ENCODE measurements at regions not wholly inside any gene's neighbourhood (a gene's known extent, or its start where the extent isn't known, plus 50 kb on each side); places are given as distances from the start of the nearest gene placed in this dataset.
"Not testable (repeated sequence)": the region's sequence is repeated elsewhere in the genome, so short reads cannot be mapped to it uniquely, and the experiment has no call there.

- no peak for TF ChIP-seq NFATC3 (IDR thresholded peaks at IDR 0.05)
- TF ChIP-seq CBFB (CRISPR knock-in tag; IDR thresholded peaks at IDR 0.05) = no peak
- TF ChIP-seq MCM3 (IDR thresholded peaks at IDR 0.05) = no peak
- Histone ChIP-seq H3K27me3 (ENCODE audit: control insufficient read depth in 2 of 2, insufficient read depth in 2 of 2, low read length in 2 of 2) (no peaks in the 10 kb centered on the region), H4K20me1 (replicated peaks; ENCODE audit: control insufficient read depth, insufficient read depth, low read length) (no peaks in the 10 kb centered on the region), H3K9me3 (replicated peaks; ENCODE audit: control insufficient read depth, insufficient read depth, low read depth, low read length) (no peaks in the 10 kb centered on the region), H3K4me2 (ENCODE audit: insufficient read depth, low read length) (no peak overlapping the region), H3K4me3 (no peak overlapping the region), H3K9ac (ENCODE audit: insufficient read depth in 1 of 2, low read depth in 2 of 2, low read length in 2 of 2) (no peak overlapping the region), H3K9me1 (ENCODE audit: control insufficient read depth, insufficient read depth, low read length) (no peaks in the 10 kb centered on the region), H3K79me2 (ENCODE audit: control insufficient read depth, insufficient read depth, low read length) (no peaks in the 10 kb centered on the region), H3K27ac (ENCODE audit: extremely low read depth, low read depth, low read length) (no peak overlapping the region), H3K36me3 (ENCODE audit: control insufficient read depth, insufficient read depth, low read length) (no peaks in the 10 kb centered on the region), H3K4me1 (replicated peaks in 1 of 2; ENCODE audit: control insufficient read depth in 2 of 2, insufficient read depth in 2 of 2, low read length in 2 of 2) (no peaks in the 10 kb centered on the region), H2AFZ (ENCODE audit: low read depth, low read length) (no peak overlapping the region)
- ATAC-seq (no peak), FAIRE-seq (no peak), DNase-seq (ENCODE audit: extremely low read depth in 1 of 4, low spot score in 3 of 4) (no peak)
- in situ Hi-C loops (cut with MboI) (no loop called here), intact Hi-C loops (cut with micrococcal nuclease) (no loop called here)
- no CpG with 5 or more reads among the region's 8 CpGs for WGBS (ENCODE audit: insufficient coverage, low coverage, missing lambda C conversion rate)
- POLR2A ChIA-PET = no interaction called here
- no TSS peak for BruUV-seq (replicated peaks)
- CTCF ChIA-PET (ENCODE audit: low intra/inter-chr PET ratio) = no interaction called here
These were observed 2318.6 kb upstream of the ACO1 start for GRCh38 chr9:30065888-30066287.

- H3K4me2 ChIP-seq (ENCODE audit: insufficient read depth, low read length); H4K20me1 ChIP-seq (replicated peaks; ENCODE audit: control insufficient read depth, insufficient read depth, low read length); in situ Hi-C loops (cut with MboI); BruUV-seq (replicated peaks); ATAC-seq; H3K36me3 ChIP-seq (ENCODE audit: control insufficient read depth, insufficient read depth, low read length); H3K4me1 ChIP-seq (replicated peaks in 1 of 2; ENCODE audit: control insufficient read depth in 2 of 2, insufficient read depth in 2 of 2, low read length in 2 of 2); H3K4me3 ChIP-seq; POLR2A ChIA-PET; intact Hi-C loops (cut with micrococcal nuclease); H3K79me2 ChIP-seq (ENCODE audit: control insufficient read depth, insufficient read depth, low read length); H2AFZ ChIP-seq (ENCODE audit: low read depth, low read length); DNase-seq (ENCODE audit: extremely low read depth in 1 of 4, low spot score in 3 of 4); H3K9ac ChIP-seq (ENCODE audit: insufficient read depth in 1 of 2, low read depth in 2 of 2, low read length in 2 of 2); FAIRE-seq; H3K27ac ChIP-seq (ENCODE audit: extremely low read depth, low read depth, low read length); H3K27me3 ChIP-seq (ENCODE audit: control insufficient read depth in 2 of 2, insufficient read depth in 2 of 2, low read length in 2 of 2); CTCF ChIA-PET (ENCODE audit: low intra/inter-chr PET ratio); H3K9me1 ChIP-seq (ENCODE audit: control insufficient read depth, insufficient read depth, low read length); H3K9me3 ChIP-seq (replicated peaks; ENCODE audit: control insufficient read depth, insufficient read depth, low read depth, low read length): not testable (repeated sequence)
- WGBS (ENCODE audit: insufficient coverage, low coverage, missing lambda C conversion rate) = no CpG with 5 or more reads among the region's 3 CpGs
These were observed 2315.2 kb upstream of the ACO1 start for GRCh38 chr9:30069236-30069635.

Data from K562 (cell line).